Caco-2 (cell line): ENCODE measurements at regions not wholly inside any gene's neighbourhood (a gene's known extent, or its start where the extent isn't known, plus 50 kb on each side); places are given as distances from the start of the nearest gene placed in this dataset.

Experiments used
- BruUV-seq: library from RNA; stranded (reverse); fragments of 400-500 nt; replicated peaks from 2 replicates; lab custom pipeline; 2021; lab: Mats Ljungman, UMichigan
- CTCF ChIA-PET: fragments of 300-600 bp; sonication (Branson Sonifier 250); formaldehyde crosslinking; loops from one replicate; lab custom pipeline; 2022; ENCODE audit warnings: antibody characterized with exemption; lab: Charles Lee
- POLR2A ChIA-PET: fragments of 300-600 bp; sonication (Branson Sonifier 250); formaldehyde crosslinking; loops from one replicate; lab custom pipeline; 2022; ENCODE audit warnings: antibody characterized with exemption; lab: Charles Lee
- DNase-seq, 2 experiments: peaks; one replicate each; pipeline versions ENCODE4 v3.0.0 to v3.0.0-alpha.2; 2020 to 2022
- H3K27me3 ChIP-seq: replicated peaks from 2 replicates; pipeline ENCODE4 v1.6.0; 2011; ENCODE audit warnings: low read length; ENCODE audit not compliant: control insufficient read depth, insufficient read depth
- H3K36me3 ChIP-seq: 2 replicates; pipeline ENCODE4 v1.5.1; 2011; ENCODE audit warnings: low read length; ENCODE audit not compliant: control insufficient read depth, insufficient read depth
- H3K4me1 ChIP-seq: fragments of 250-450 bp; sonication (Bioruptor Pico); 2 replicates; pipeline ENCODE4 v1.5.1; 2020; ENCODE audit warnings: mild to moderate bottlenecking
- H3K4me3 ChIP-seq: 2 replicates; pipeline ENCODE4 v1.5.1; 2011; ENCODE audit warnings: low read depth, mild to moderate bottlenecking, control low read depth, low read length
- H3K9me3 ChIP-seq: fragments of 250-450 bp; sonication (Bioruptor Pico); 2 replicates; pipeline ENCODE4 v1.5.1; 2020; ENCODE audit warnings: mild to moderate bottlenecking, moderate library complexity
- H3K27ac Mint-ChIP-seq: one replicate; pipeline ENCODE4 v1.8.0; 2022; ENCODE audit warnings: mixed read lengths; ENCODE audit not compliant: unreplicated experiment
- H3K27me3 Mint-ChIP-seq: one replicate; pipeline ENCODE4 v1.8.0; 2022; ENCODE audit warnings: mixed read lengths; ENCODE audit not compliant: insufficient read depth, unreplicated experiment
- H3K36me3 Mint-ChIP-seq: one replicate; pipeline ENCODE4 v1.8.0; 2022; ENCODE audit warnings: mild to moderate bottlenecking, mixed read lengths; ENCODE audit not compliant: insufficient read depth, unreplicated experiment
- H3K4me1 Mint-ChIP-seq: one replicate; pipeline ENCODE4 v1.8.0; 2022; ENCODE audit warnings: low read depth, mixed read lengths; ENCODE audit not compliant: unreplicated experiment
- H3K4me3 Mint-ChIP-seq: one replicate; pipeline ENCODE4 v1.8.0; 2022; ENCODE audit warnings: mild to moderate bottlenecking, moderate library complexity, mixed read lengths; ENCODE audit not compliant: unreplicated experiment
- H3K9me3 Mint-ChIP-seq: one replicate; pipeline ENCODE4 v1.8.0; 2022; ENCODE audit warnings: mixed read lengths; ENCODE audit not compliant: unreplicated experiment
- CTCF ChIP-seq, 2 experiments: fragments of 200-600 bp in 1 of 2; IDR thresholded peaks; 1 replicate in 1 of 2; 2 replicates in 1 of 2; pipeline versions ENCODE4 v1.5.1 to v1.8.0; 2011 to 2022; ENCODE audit warnings: antibody characterized with exemption in 1 of 2, control low read depth in 1 of 2, inconsistent platforms in 1 of 2, low read depth in 1 of 2, low read length in 1 of 2, mild to moderate bottlenecking in 1 of 2, moderate library complexity in 1 of 2; ENCODE audit not compliant: insufficient read depth in 1 of 2, severe bottlenecking in 1 of 2, unreplicated experiment in 1 of 2
- intact Hi-C: fragments of 100-400 bp; cut with micrococcal nuclease; formaldehyde crosslinking; loops from one replicate; pipeline ENCODE4 v1.10.0; 2022; ENCODE audit not compliant: unreplicated experiment

DNA sequence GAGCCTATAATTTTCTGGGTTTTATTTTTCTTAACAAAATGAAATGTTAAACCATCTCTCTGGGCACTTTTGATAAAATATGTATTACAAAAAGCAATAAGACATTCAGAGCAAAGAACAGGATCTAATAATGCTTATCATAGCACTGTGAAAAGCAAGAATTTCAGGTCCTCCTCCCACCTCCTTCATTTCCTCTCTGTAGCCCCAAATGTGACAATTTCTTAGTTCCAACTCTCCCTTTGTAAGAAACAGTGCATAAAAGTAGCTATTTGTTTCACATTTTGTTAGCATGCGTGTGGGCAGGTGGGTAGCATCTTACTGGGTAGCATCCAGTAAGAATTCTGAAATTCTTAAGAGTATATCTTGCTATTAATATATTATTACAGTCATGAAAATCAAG, 130.9 kb upstream of the RASA1 start:
- H3K4me1 Mint-ChIP-seq: no peaks in the 10 kb centered on the region
- no peaks in the 10 kb centered on the region for H3K36me3 Mint-ChIP-seq
- DNase-seq: no peak
- intact Hi-C loops: no loop called here
- H3K27ac Mint-ChIP-seq: no peak overlapping the region
- no peaks in the 10 kb centered on the region for H3K9me3 ChIP-seq
- H3K27me3 Mint-ChIP-seq: peaks cover 6% of the 10 kb centered on the region
- no peaks in the 10 kb centered on the region for H3K9me3 Mint-ChIP-seq
- CTCF ChIA-PET: no interaction called here
- no peak for TF ChIP-seq CTCF (IDR thresholded peaks at IDR 0.05; ENCODE audit: insufficient read depth in 1 of 2, low read depth in 1 of 2, low read length in 1 of 2, severe bottlenecking in 1 of 2, unreplicated experiment in 1 of 2)
- H3K27me3 ChIP-seq: no peaks in the 10 kb centered on the region
- no peak overlapping the region for H3K4me3 Mint-ChIP-seq
- POLR2A ChIA-PET: no interaction called here
- no peaks in the 10 kb centered on the region for H3K36me3 ChIP-seq
- H3K4me1 ChIP-seq: 0 out of 2 replicates have a peak, but pooled peaks cover 2% of the 10 kb centered on the region
- H3K4me3 ChIP-seq: no peak overlapping the region
- BruUV-seq: no TSS peak

- Mint-ChIP-seq H3K27ac (no peak overlapping the region), H3K27me3 (peaks cover 3% of the 10 kb centered on the region), H3K4me3 (no peak overlapping the region), H3K9me3 (no peaks in the 10 kb centered on the region), H3K4me1 (no peaks in the 10 kb centered on the region), H3K36me3 (no peaks in the 10 kb centered on the region)
- no TSS peak for BruUV-seq
- Histone ChIP-seq H3K4me1 (0 out of 2 replicates have a peak, but pooled peaks cover 2% of the 10 kb centered on the region), H3K27me3 (no peaks in the 10 kb centered on the region), H3K9me3 (no peaks in the 10 kb centered on the region), H3K36me3 (no peaks in the 10 kb centered on the region), H3K4me3 (no peak overlapping the region)
- no peak for DNase-seq
- intact Hi-C loops: no loop called here
- no peak for TF ChIP-seq CTCF (IDR thresholded peaks at IDR 0.05; ENCODE audit: insufficient read depth in 1 of 2, low read depth in 1 of 2, low read length in 1 of 2, severe bottlenecking in 1 of 2, unreplicated experiment in 1 of 2)
- POLR2A ChIA-PET: no interaction called here
- CTCF ChIA-PET: no interaction called here
Measured at GRCh38 chr5:87137283-87137682, 130.4 kb upstream of the RASA1 start.

DNA sequence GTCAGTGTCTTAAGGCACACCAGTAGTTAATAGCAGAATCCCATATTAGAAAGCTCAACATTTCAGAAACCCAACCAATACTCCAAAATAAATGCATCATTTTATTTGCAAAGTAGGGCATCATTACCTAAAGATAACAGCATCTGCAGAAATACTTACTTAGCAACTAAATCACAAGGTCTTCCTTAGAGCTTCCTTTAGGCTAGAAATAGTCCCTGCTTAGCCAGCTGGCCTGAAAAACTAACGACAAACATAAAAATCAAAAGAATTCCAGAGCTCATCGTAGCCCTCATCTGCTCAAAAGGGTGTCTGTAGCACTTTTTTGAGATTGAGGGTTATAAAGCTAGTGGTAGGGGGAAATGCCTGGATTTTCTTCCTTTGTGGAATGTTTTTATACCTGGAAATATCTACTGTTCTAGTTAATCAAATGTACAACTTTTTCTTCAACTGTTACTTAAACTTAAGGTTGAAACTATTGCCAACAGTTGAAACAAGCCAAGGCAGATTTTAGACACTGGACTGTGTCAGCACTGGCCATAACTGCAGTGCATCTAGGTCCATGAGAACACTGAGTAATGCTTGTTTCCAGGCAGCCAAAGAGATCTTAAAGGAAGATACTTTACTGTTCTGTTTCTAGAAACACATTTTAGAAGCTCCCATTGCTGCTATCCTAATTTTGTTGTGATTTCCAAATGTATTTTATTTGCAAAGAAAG, 129.4 kb upstream of the RASA1 start:
- no peaks in the 10 kb centered on the region for H3K36me3 ChIP-seq
- H3K4me1 Mint-ChIP-seq: no peaks in the 10 kb centered on the region
- H3K27me3 ChIP-seq: no peaks in the 10 kb centered on the region
- no TSS peak for BruUV-seq
- 0 out of 2 replicates have a peak, but pooled peaks cover 2% of the 10 kb centered on the region for H3K4me1 ChIP-seq
- H3K27me3 Mint-ChIP-seq: peaks cover 3% of the 10 kb centered on the region
- H3K27ac Mint-ChIP-seq: no peak overlapping the region
- ChIA-PET CTCF (no interaction called here), POLR2A (no interaction called here)
- no peaks in the 10 kb centered on the region for H3K9me3 ChIP-seq
- no peak overlapping the region for H3K4me3 Mint-ChIP-seq
- H3K36me3 Mint-ChIP-seq: no peaks in the 10 kb centered on the region
- H3K9me3 Mint-ChIP-seq: no peaks in the 10 kb centered on the region
- no peak for DNase-seq
- no peak overlapping the region for H3K4me3 ChIP-seq
- intact Hi-C loops: no loop called here
- no peak for TF ChIP-seq CTCF (IDR thresholded peaks at IDR 0.05; ENCODE audit: insufficient read depth in 1 of 2, low read depth in 1 of 2, low read length in 1 of 2, severe bottlenecking in 1 of 2, unreplicated experiment in 1 of 2)
